ENCODE measurements at regions not wholly inside any gene's neighbourhood (a gene's known extent, or its start where the extent isn't known, plus 50 kb on each side); places are given as distances from the start of the nearest gene placed in this dataset.
"Not testable (repeated sequence)": the region's sequence is repeated elsewhere in the genome, so short reads cannot be mapped to it uniquely, and the experiment has no call there.

- not testable (repeated sequence) for H3K27me3 ChIP-seq (ENCODE audit: insufficient read depth, low read length, poor library complexity); H3K9me3 ChIP-seq (ENCODE audit: insufficient read depth, low read length, severe bottlenecking); H3K79me2 ChIP-seq (ENCODE audit: insufficient read depth, low read length); H3K4me3 ChIP-seq (ENCODE audit: low read depth in 1 of 2, low read length in 2 of 2); H3K27ac ChIP-seq (ENCODE audit: low read length); H2AFZ ChIP-seq (ENCODE audit: low read depth, low read length); DNase-seq; H4K20me1 ChIP-seq (ENCODE audit: insufficient read depth, low read length); H3K36me3 ChIP-seq (ENCODE audit: insufficient read depth, low read length); H3K4me2 ChIP-seq (ENCODE audit: insufficient read depth, low read length); H3K4me1 ChIP-seq (ENCODE audit: insufficient read depth, low read length); ATAC-seq (ENCODE audit: insufficient read depth, low read depth); H3K9ac ChIP-seq (ENCODE audit: low read depth, low read length)
Observed at GRCh38 chr16:88167798-88168556, 214.8 kb upstream of the ZNF469 start.

- not testable (repeated sequence) for H3K27me3 ChIP-seq (ENCODE audit: insufficient read depth, low read length, poor library complexity); H4K20me1 ChIP-seq (ENCODE audit: insufficient read depth, low read length); H3K4me2 ChIP-seq (ENCODE audit: insufficient read depth, low read length); H3K27ac ChIP-seq (ENCODE audit: low read length); H2AFZ ChIP-seq (ENCODE audit: low read depth, low read length); H3K79me2 ChIP-seq (ENCODE audit: insufficient read depth, low read length); ATAC-seq (ENCODE audit: insufficient read depth, low read depth); H3K4me3 ChIP-seq (ENCODE audit: low read depth in 1 of 2, low read length in 2 of 2); H3K36me3 ChIP-seq (ENCODE audit: insufficient read depth, low read length); H3K9me3 ChIP-seq (ENCODE audit: insufficient read depth, low read length, severe bottlenecking); H3K4me1 ChIP-seq (ENCODE audit: insufficient read depth, low read length); DNase-seq; H3K9ac ChIP-seq (ENCODE audit: low read depth, low read length)
Observed at GRCh38 chr16:88168557-88168949, 214.2 kb upstream of the ZNF469 start.

GRCh38 chr16:88169136-88169830, 213.5 kb upstream of the ZNF469 start:
- not testable (repeated sequence) for H3K4me2 ChIP-seq (ENCODE audit: insufficient read depth, low read length); H3K27ac ChIP-seq (ENCODE audit: low read length); H4K20me1 ChIP-seq (ENCODE audit: insufficient read depth, low read length); H3K4me3 ChIP-seq (ENCODE audit: low read depth in 1 of 2, low read length in 2 of 2); ATAC-seq (ENCODE audit: insufficient read depth, low read depth); DNase-seq; H3K36me3 ChIP-seq (ENCODE audit: insufficient read depth, low read length); H3K4me1 ChIP-seq (ENCODE audit: insufficient read depth, low read length); H3K9me3 ChIP-seq (ENCODE audit: insufficient read depth, low read length, severe bottlenecking); H3K27me3 ChIP-seq (ENCODE audit: insufficient read depth, low read length, poor library complexity); H3K9ac ChIP-seq (ENCODE audit: low read depth, low read length); H2AFZ ChIP-seq (ENCODE audit: low read depth, low read length); H3K79me2 ChIP-seq (ENCODE audit: insufficient read depth, low read length)

GRCh38 chr16:88169831-88170165, 213.0 kb upstream of the ZNF469 start:
- not testable (repeated sequence) for H3K27me3 ChIP-seq (ENCODE audit: insufficient read depth, low read length, poor library complexity); H4K20me1 ChIP-seq (ENCODE audit: insufficient read depth, low read length); H3K4me3 ChIP-seq (ENCODE audit: low read depth in 1 of 2, low read length in 2 of 2); H3K4me2 ChIP-seq (ENCODE audit: insufficient read depth, low read length); H3K27ac ChIP-seq (ENCODE audit: low read length); ATAC-seq (ENCODE audit: insufficient read depth, low read depth); H3K79me2 ChIP-seq (ENCODE audit: insufficient read depth, low read length); H3K9ac ChIP-seq (ENCODE audit: low read depth, low read length); H3K9me3 ChIP-seq (ENCODE audit: insufficient read depth, low read length, severe bottlenecking); H2AFZ ChIP-seq (ENCODE audit: low read depth, low read length); DNase-seq; H3K36me3 ChIP-seq (ENCODE audit: insufficient read depth, low read length); H3K4me1 ChIP-seq (ENCODE audit: insufficient read depth, low read length)

- Histone ChIP-seq H3K27ac (ENCODE audit: low read length) (no peak overlapping the region), H4K20me1 (ENCODE audit: insufficient read depth, low read length) (no peaks in the 10 kb centered on the region), H3K36me3 (ENCODE audit: insufficient read depth, low read length) (no peaks in the 10 kb centered on the region), H2AFZ (ENCODE audit: low read depth, low read length) (no peak overlapping the region), H3K9ac (ENCODE audit: low read depth, low read length) (no peak overlapping the region), H3K4me1 (ENCODE audit: insufficient read depth, low read length) (no peaks in the 10 kb centered on the region), H3K9me3 (ENCODE audit: insufficient read depth, low read length, severe bottlenecking) (no peaks in the 10 kb centered on the region), H3K27me3 (ENCODE audit: insufficient read depth, low read length, poor library complexity) (no peaks in the 10 kb centered on the region), H3K4me3 (ENCODE audit: low read depth in 1 of 2, low read length in 2 of 2) (no peak overlapping the region), H3K4me2 (ENCODE audit: insufficient read depth, low read length) (no peak overlapping the region), H3K79me2 (ENCODE audit: insufficient read depth, low read length) (no peaks in the 10 kb centered on the region)
- DNase-seq: no peak
- ATAC-seq (ENCODE audit: insufficient read depth, low read depth): no peak
- TF ChIP-seq EZH2 (IDR thresholded peaks at IDR 0.05; ENCODE audit: borderline replicate concordance, low read depth, low read length, severe bottlenecking): no peak
- no peak for TF ChIP-seq CTCF (IDR thresholded peaks at IDR 0.05; ENCODE audit: borderline replicate concordance, extremely low read depth, low read length, poor library complexity, severe bottlenecking)
Observed at GRCh38 chr16:88170528-88170991, 212.2 kb upstream of the ZNF469 start.

GRCh38 chr16:88171126-88171525, 211.6 kb upstream of the ZNF469 start:
- H3K4me2 ChIP-seq (ENCODE audit: insufficient read depth, low read length); H4K20me1 ChIP-seq (ENCODE audit: insufficient read depth, low read length); H3K27me3 ChIP-seq (ENCODE audit: insufficient read depth, low read length, poor library complexity); H3K79me2 ChIP-seq (ENCODE audit: insufficient read depth, low read length); DNase-seq; ATAC-seq (ENCODE audit: insufficient read depth, low read depth); H3K27ac ChIP-seq (ENCODE audit: low read length); H3K9ac ChIP-seq (ENCODE audit: low read depth, low read length); H3K4me3 ChIP-seq (ENCODE audit: low read depth in 1 of 2, low read length in 2 of 2); H2AFZ ChIP-seq (ENCODE audit: low read depth, low read length); H3K9me3 ChIP-seq (ENCODE audit: insufficient read depth, low read length, severe bottlenecking); H3K4me1 ChIP-seq (ENCODE audit: insufficient read depth, low read length); H3K36me3 ChIP-seq (ENCODE audit: insufficient read depth, low read length): not testable (repeated sequence)

GRCh38 chr16:88176184-88176583, 206.6 kb upstream of the ZNF469 start:
- not testable (repeated sequence) for ATAC-seq (ENCODE audit: insufficient read depth, low read depth); H3K79me2 ChIP-seq (ENCODE audit: insufficient read depth, low read length); H3K9ac ChIP-seq (ENCODE audit: low read depth, low read length); H3K4me3 ChIP-seq (ENCODE audit: low read depth in 1 of 2, low read length in 2 of 2); H3K4me2 ChIP-seq (ENCODE audit: insufficient read depth, low read length); H4K20me1 ChIP-seq (ENCODE audit: insufficient read depth, low read length); H3K27ac ChIP-seq (ENCODE audit: low read length); H3K4me1 ChIP-seq (ENCODE audit: insufficient read depth, low read length); H3K27me3 ChIP-seq (ENCODE audit: insufficient read depth, low read length, poor library complexity); H3K9me3 ChIP-seq (ENCODE audit: insufficient read depth, low read length, severe bottlenecking); DNase-seq; H3K36me3 ChIP-seq (ENCODE audit: insufficient read depth, low read length); H2AFZ ChIP-seq (ENCODE audit: low read depth, low read length)
